ENCODE measurements at regions not wholly inside any gene's neighbourhood (a gene's known extent, or its start where the extent isn't known, plus 50 kb on each side); places are given as distances from the start of the nearest gene placed in this dataset.

GRCh38 chr7:54259185-54259584 is 283.0 kb upstream of the VSTM2A start:
- DNase-seq (ENCODE audit: low read depth, low spot score) (no peak), ATAC-seq (no peak)
- Histone ChIP-seq H3K4me1 (ENCODE audit: control insufficient read depth, insufficient read depth, low read length) (no peaks in the 10 kb centered on the region), H3K36me3 (ENCODE audit: control insufficient read depth, insufficient read depth, low read length) (no peaks in the 10 kb centered on the region), H3K9me3 (ENCODE audit: control insufficient read depth, insufficient read depth, low read depth, low read length) (no peaks in the 10 kb centered on the region), H3K27ac (ENCODE audit: low read length) (no peak overlapping the region), H3K4me3 (ENCODE audit: low read depth in 2 of 2, low read length in 2 of 2) (no peak overlapping the region), H3K27me3 (ENCODE audit: control insufficient read depth, insufficient read depth, low read length) (no peaks in the 10 kb centered on the region)
- TF ChIP-seq TCF7L2 (IDR thresholded peaks at IDR 0.05; ENCODE audit: low read depth, low read length) (no peak), POLR2AphosphoS5 (IDR thresholded peaks at IDR 0.05; ENCODE audit: low read depth, low read length) (no peak), SIN3A (IDR thresholded peaks at IDR 0.05; ENCODE audit: borderline replicate concordance, insufficient read depth, low read depth, low read length) (no peak)
- in situ Hi-C loops (cut with HindIII; ENCODE audit: low pct_unique_long_range_greater_than_20kb, low sequenced_read_pairs) (no loop called here), intact Hi-C loops (cut with micrococcal nuclease; ENCODE audit: unreplicated experiment) (no loop called here)
- ChIA-PET CTCF (no interaction called here), POLR2A (no interaction called here)
- no TSS peak for BruUV-seq (replicated peaks)

- no peak for TF ChIP-seq TCF7L2 (IDR thresholded peaks at IDR 0.05; ENCODE audit: low read depth, low read length)
- TF ChIP-seq POLR2AphosphoS5 (IDR thresholded peaks at IDR 0.05; ENCODE audit: low read depth, low read length): no peak
- no peak for TF ChIP-seq REST (IDR thresholded peaks at IDR 0.05; ENCODE audit: insufficient read depth in 1 of 2, low read depth in 2 of 2, low read length in 1 of 2)
- no peak for TF ChIP-seq CTCF (IDR thresholded peaks at IDR 0.05)
- TF ChIP-seq SIN3A (IDR thresholded peaks at IDR 0.05; ENCODE audit: borderline replicate concordance, insufficient read depth, low read depth, low read length): no peak
- Histone ChIP-seq H3K27me3 (ENCODE audit: control insufficient read depth, insufficient read depth, low read length) (no peaks in the 10 kb centered on the region), H3K9me3 (ENCODE audit: control insufficient read depth, insufficient read depth, low read depth, low read length) (no peaks in the 10 kb centered on the region), H3K27ac (ENCODE audit: low read length) (no peak overlapping the region), H3K4me3 (ENCODE audit: low read depth in 2 of 2, low read length in 2 of 2) (no peak overlapping the region), H3K36me3 (ENCODE audit: control insufficient read depth, insufficient read depth, low read length) (no peaks in the 10 kb centered on the region), H3K4me1 (ENCODE audit: control insufficient read depth, insufficient read depth, low read length) (no peaks in the 10 kb centered on the region)
- no peak for ATAC-seq
- ChIA-PET CTCF (no interaction called here), POLR2A (no interaction called here)
- DNase-seq (ENCODE audit: low read depth, low spot score): no peak
- in situ Hi-C loops (cut with HindIII; ENCODE audit: low pct_unique_long_range_greater_than_20kb, low sequenced_read_pairs): no loop called here
- intact Hi-C loops (cut with micrococcal nuclease; ENCODE audit: unreplicated experiment): no loop called here
- no TSS peak for BruUV-seq (replicated peaks)
Measured at GRCh38 chr7:54260941-54261371, 281.2 kb upstream of the VSTM2A start.

GRCh38 chr7:54278847-54279246 is 263.3 kb upstream of the VSTM2A start:
- CTCF ChIA-PET: no interaction called here
- ATAC-seq (no peak), DNase-seq (ENCODE audit: low read depth, low spot score) (no peak)
- no peak for TF ChIP-seq REST (IDR thresholded peaks at IDR 0.05; ENCODE audit: insufficient read depth in 1 of 2, low read depth in 2 of 2, low read length in 1 of 2)
- no peak for TF ChIP-seq SIN3A (IDR thresholded peaks at IDR 0.05; ENCODE audit: borderline replicate concordance, insufficient read depth, low read depth, low read length)
- TF ChIP-seq TCF7L2 (IDR thresholded peaks at IDR 0.05; ENCODE audit: low read depth, low read length): no peak
- TF ChIP-seq POLR2AphosphoS5 (IDR thresholded peaks at IDR 0.05; ENCODE audit: low read depth, low read length): no peak
- no peak for TF ChIP-seq CTCF (IDR thresholded peaks at IDR 0.05)
- intact Hi-C loops (cut with micrococcal nuclease; ENCODE audit: unreplicated experiment) (no loop called here), in situ Hi-C loops (cut with HindIII; ENCODE audit: low pct_unique_long_range_greater_than_20kb, low sequenced_read_pairs) (no loop called here)
- Histone ChIP-seq H3K27me3 (ENCODE audit: control insufficient read depth, insufficient read depth, low read length) (no peaks in the 10 kb centered on the region), H3K4me1 (ENCODE audit: control insufficient read depth, insufficient read depth, low read length) (no peaks in the 10 kb centered on the region), H3K9me3 (ENCODE audit: control insufficient read depth, insufficient read depth, low read depth, low read length) (0 out of 2 replicates have a peak, but pooled peaks cover 3% of the 10 kb centered on the region), H3K4me3 (ENCODE audit: low read depth in 2 of 2, low read length in 2 of 2) (no peak overlapping the region), H3K36me3 (ENCODE audit: control insufficient read depth, insufficient read depth, low read length) (no peaks in the 10 kb centered on the region), H3K27ac (ENCODE audit: low read length) (no peak overlapping the region)
- POLR2A ChIA-PET: no interaction called here
- no TSS peak for BruUV-seq (replicated peaks)
